ENCODE measurements at regions not wholly inside any gene's neighbourhood (a gene's known extent, or its start where the extent isn't known, plus 50 kb on each side); places are given as distances from the start of the nearest gene placed in this dataset.
A peak's percentile ranks its signal among the peaks of the same experiment; 100 is the strongest.

- peak; percentile 5 for FAIRE-seq
- no peak for DNase-seq (ENCODE audit: insufficient read length, low spot score)
- TF ChIP-seq POLR2A (IDR thresholded peaks at IDR 0.05; ENCODE audit: low read depth, low read length) (no peak), POLR2AphosphoS5 (IDR thresholded peaks at IDR 0.05; ENCODE audit: low read depth, low read length) (no peak), TAF1 (IDR thresholded peaks at IDR 0.05; ENCODE audit: low read depth, low read length) (no peak), POU2F2 (IDR thresholded peaks at IDR 0.05; ENCODE audit: low read depth, low read length) (no peak), SPI1 (IDR thresholded peaks at IDR 0.05; ENCODE audit: low read depth, low read length) (peak; percentile 87), PAX5 (IDR thresholded peaks at IDR 0.05; ENCODE audit: insufficient read depth, low read length, severe bottlenecking) (no peak)
Measured at GRCh38 chr5:98464737-98465330, 308.6 kb upstream of the RGMB start.

- DNase-seq (ENCODE audit: insufficient read length, low spot score): no peak
- TF ChIP-seq POU2F2 (IDR thresholded peaks at IDR 0.05; ENCODE audit: low read depth, low read length) (no peak), POLR2AphosphoS5 (IDR thresholded peaks at IDR 0.05; ENCODE audit: low read depth, low read length) (no peak), TAF1 (IDR thresholded peaks at IDR 0.05; ENCODE audit: low read depth, low read length) (no peak), POLR2A (IDR thresholded peaks at IDR 0.05; ENCODE audit: low read depth, low read length) (no peak), PAX5 (IDR thresholded peaks at IDR 0.05; ENCODE audit: insufficient read depth, low read length, severe bottlenecking) (no peak), SPI1 (IDR thresholded peaks at IDR 0.05; ENCODE audit: low read depth, low read length) (no peak)
- FAIRE-seq: no peak
Measured at GRCh38 chr5:98468188-98468869, 305.1 kb upstream of the RGMB start.

- no peak for TF ChIP-seq SPI1 (IDR thresholded peaks at IDR 0.05; ENCODE audit: low read depth, low read length)
- no peak for TF ChIP-seq POU2F2 (IDR thresholded peaks at IDR 0.05; ENCODE audit: low read depth, low read length)
- no peak for TF ChIP-seq POLR2A (IDR thresholded peaks at IDR 0.05; ENCODE audit: low read depth, low read length)
- no peak for TF ChIP-seq PAX5 (IDR thresholded peaks at IDR 0.05; ENCODE audit: insufficient read depth, low read length, severe bottlenecking)
- no peak for TF ChIP-seq TAF1 (IDR thresholded peaks at IDR 0.05; ENCODE audit: low read depth, low read length)
- no peak for TF ChIP-seq POLR2AphosphoS5 (IDR thresholded peaks at IDR 0.05; ENCODE audit: low read depth, low read length)
- FAIRE-seq (no peak), DNase-seq (ENCODE audit: insufficient read length, low spot score) (no peak)
Measured at GRCh38 chr5:98470747-98471146, 302.7 kb upstream of the RGMB start.

GRCh38 chr5:98471458-98471857 is 302.0 kb upstream of the RGMB start:
- no peak for TF ChIP-seq TAF1 (IDR thresholded peaks at IDR 0.05; ENCODE audit: low read depth, low read length)
- no peak for TF ChIP-seq POLR2AphosphoS5 (IDR thresholded peaks at IDR 0.05; ENCODE audit: low read depth, low read length)
- TF ChIP-seq SPI1 (IDR thresholded peaks at IDR 0.05; ENCODE audit: low read depth, low read length): no peak
- no peak for TF ChIP-seq POLR2A (IDR thresholded peaks at IDR 0.05; ENCODE audit: low read depth, low read length)
- DNase-seq (ENCODE audit: insufficient read length, low spot score) (no peak), FAIRE-seq (no peak)

GRCh38 chr5:98474216-98474615 is 299.2 kb upstream of the RGMB start:
- TF ChIP-seq SPI1 (IDR thresholded peaks at IDR 0.05; ENCODE audit: low read depth, low read length): no peak
- no peak for TF ChIP-seq POLR2AphosphoS5 (IDR thresholded peaks at IDR 0.05; ENCODE audit: low read depth, low read length)
- no peak for TF ChIP-seq POLR2A (IDR thresholded peaks at IDR 0.05; ENCODE audit: low read depth, low read length)
- no peak for TF ChIP-seq PAX5 (IDR thresholded peaks at IDR 0.05; ENCODE audit: insufficient read depth, low read length, severe bottlenecking)
- TF ChIP-seq POU2F2 (IDR thresholded peaks at IDR 0.05; ENCODE audit: low read depth, low read length): no peak
- TF ChIP-seq TAF1 (IDR thresholded peaks at IDR 0.05; ENCODE audit: low read depth, low read length): no peak
- no peak for FAIRE-seq
- no peak for DNase-seq (ENCODE audit: insufficient read length, low spot score)

GRCh38 chr5:98474782-98475181 is 298.7 kb upstream of the RGMB start:
- FAIRE-seq: no peak
- DNase-seq (ENCODE audit: insufficient read length, low spot score): no peak
- no peak for TF ChIP-seq SPI1 (IDR thresholded peaks at IDR 0.05; ENCODE audit: low read depth, low read length)
- TF ChIP-seq POLR2AphosphoS5 (IDR thresholded peaks at IDR 0.05; ENCODE audit: low read depth, low read length): no peak
- TF ChIP-seq TAF1 (IDR thresholded peaks at IDR 0.05; ENCODE audit: low read depth, low read length): no peak
- TF ChIP-seq POLR2A (IDR thresholded peaks at IDR 0.05; ENCODE audit: low read depth, low read length): no peak
- no peak for TF ChIP-seq POU2F2 (IDR thresholded peaks at IDR 0.05; ENCODE audit: low read depth, low read length)
- no peak for TF ChIP-seq PAX5 (IDR thresholded peaks at IDR 0.05; ENCODE audit: insufficient read depth, low read length, severe bottlenecking)

GRCh38 chr5:98482321-98483300 is 290.9 kb upstream of the RGMB start:
- DNase-seq (ENCODE audit: insufficient read length, low spot score) (no peak), FAIRE-seq (no peak)
- TF ChIP-seq TAF1 (IDR thresholded peaks at IDR 0.05; ENCODE audit: low read depth, low read length) (no peak), POU2F2 (IDR thresholded peaks at IDR 0.05; ENCODE audit: low read depth, low read length) (no peak), PAX5 (IDR thresholded peaks at IDR 0.05; ENCODE audit: insufficient read depth, low read length, severe bottlenecking) (no peak), SPI1 (IDR thresholded peaks at IDR 0.05; ENCODE audit: low read depth, low read length) (no peak), POLR2A (IDR thresholded peaks at IDR 0.05; ENCODE audit: low read depth, low read length) (no peak), POLR2AphosphoS5 (IDR thresholded peaks at IDR 0.05; ENCODE audit: low read depth, low read length) (no peak)

GRCh38 chr5:98483301-98483685 is 290.2 kb upstream of the RGMB start:
- TF ChIP-seq SPI1 (IDR thresholded peaks at IDR 0.05; ENCODE audit: low read depth, low read length): no peak
- TF ChIP-seq TAF1 (IDR thresholded peaks at IDR 0.05; ENCODE audit: low read depth, low read length): no peak
- TF ChIP-seq POLR2A (IDR thresholded peaks at IDR 0.05; ENCODE audit: low read depth, low read length): no peak
- no peak for TF ChIP-seq POLR2AphosphoS5 (IDR thresholded peaks at IDR 0.05; ENCODE audit: low read depth, low read length)
- no peak for TF ChIP-seq POU2F2 (IDR thresholded peaks at IDR 0.05; ENCODE audit: low read depth, low read length)
- TF ChIP-seq PAX5 (IDR thresholded peaks at IDR 0.05; ENCODE audit: insufficient read depth, low read length, severe bottlenecking): no peak
- DNase-seq (ENCODE audit: insufficient read length, low spot score) (no peak), FAIRE-seq (no peak)

- FAIRE-seq: no peak
- TF ChIP-seq PAX5 (IDR thresholded peaks at IDR 0.05; ENCODE audit: insufficient read depth, low read length, severe bottlenecking): no peak
- no peak for TF ChIP-seq POU2F2 (IDR thresholded peaks at IDR 0.05; ENCODE audit: low read depth, low read length)
- DNase-seq (ENCODE audit: insufficient read length, low spot score): no peak
Measured at GRCh38 chr5:98489021-98489420, 284.4 kb upstream of the RGMB start.
